ENCODE measurements at regions not wholly inside any gene's neighbourhood (a gene's known extent, or its start where the extent isn't known, plus 50 kb on each side); places are given as distances from the start of the nearest gene placed in this dataset.

- TF ChIP-seq TAF1 (IDR thresholded peaks at IDR 0.05; ENCODE audit: borderline replicate concordance, insufficient read depth, low read length): no peak
- TF ChIP-seq FOXP2 (optimal IDR thresholded peaks at IDR 0.05; ENCODE audit: borderline replicate concordance, extremely low read depth, extremely low read length, insufficient read depth): no peak
- no peak for TF ChIP-seq SIN3A (IDR thresholded peaks at IDR 0.05; ENCODE audit: borderline replicate concordance, insufficient read depth, low read length)
- TF ChIP-seq POLR2AphosphoS5 (IDR thresholded peaks at IDR 0.05; ENCODE audit: low read depth, low read length): no peak
Measured at GRCh38 chr2:242004902-242005230, 135.3 kb downstream of the RTP5 start.

GRCh38 chr2:242011167-242011513 lies 141.6 kb downstream of the RTP5 start:
- TF ChIP-seq REST (IDR thresholded peaks at IDR 0.05; ENCODE audit: insufficient read depth in 1 of 2, low read depth in 2 of 2, low read length in 2 of 2) (no peak), POLR2AphosphoS5 (IDR thresholded peaks at IDR 0.05; ENCODE audit: low read depth, low read length) (no peak), TAF1 (IDR thresholded peaks at IDR 0.05; ENCODE audit: borderline replicate concordance, insufficient read depth, low read length) (no peak), SIN3A (IDR thresholded peaks at IDR 0.05; ENCODE audit: borderline replicate concordance, insufficient read depth, low read length) (no peak), FOXP2 (optimal IDR thresholded peaks at IDR 0.05; ENCODE audit: borderline replicate concordance, extremely low read depth, extremely low read length, insufficient read depth) (no peak)

GRCh38 chr2:242011516-242011915 lies 142.0 kb downstream of the RTP5 start:
- TF ChIP-seq SIN3A (IDR thresholded peaks at IDR 0.05; ENCODE audit: borderline replicate concordance, insufficient read depth, low read length) (no peak), TAF1 (IDR thresholded peaks at IDR 0.05; ENCODE audit: borderline replicate concordance, insufficient read depth, low read length) (no peak), REST (IDR thresholded peaks at IDR 0.05; ENCODE audit: insufficient read depth in 1 of 2, low read depth in 2 of 2, low read length in 2 of 2) (no peak), POLR2AphosphoS5 (IDR thresholded peaks at IDR 0.05; ENCODE audit: low read depth, low read length) (no peak), FOXP2 (optimal IDR thresholded peaks at IDR 0.05; ENCODE audit: borderline replicate concordance, extremely low read depth, extremely low read length, insufficient read depth) (no peak)

GRCh38 chr2:242011991-242012764 lies 142.6 kb downstream of the RTP5 start:
- no peak for TF ChIP-seq TAF1 (IDR thresholded peaks at IDR 0.05; ENCODE audit: borderline replicate concordance, insufficient read depth, low read length)
- no peak for TF ChIP-seq SIN3A (IDR thresholded peaks at IDR 0.05; ENCODE audit: borderline replicate concordance, insufficient read depth, low read length)
- TF ChIP-seq FOXP2 (optimal IDR thresholded peaks at IDR 0.05; ENCODE audit: borderline replicate concordance, extremely low read depth, extremely low read length, insufficient read depth): no peak
- TF ChIP-seq REST (IDR thresholded peaks at IDR 0.05; ENCODE audit: insufficient read depth in 1 of 2, low read depth in 2 of 2, low read length in 2 of 2): no peak
- TF ChIP-seq POLR2AphosphoS5 (IDR thresholded peaks at IDR 0.05; ENCODE audit: low read depth, low read length): no peak

- TF ChIP-seq REST (IDR thresholded peaks at IDR 0.05; ENCODE audit: insufficient read depth in 1 of 2, low read depth in 2 of 2, low read length in 2 of 2): no peak
- TF ChIP-seq SIN3A (IDR thresholded peaks at IDR 0.05; ENCODE audit: borderline replicate concordance, insufficient read depth, low read length): no peak
- TF ChIP-seq TAF1 (IDR thresholded peaks at IDR 0.05; ENCODE audit: borderline replicate concordance, insufficient read depth, low read length): no peak
- no peak for TF ChIP-seq POLR2AphosphoS5 (IDR thresholded peaks at IDR 0.05; ENCODE audit: low read depth, low read length)
- TF ChIP-seq FOXP2 (optimal IDR thresholded peaks at IDR 0.05; ENCODE audit: borderline replicate concordance, extremely low read depth, extremely low read length, insufficient read depth): no peak
Measured at GRCh38 chr2:242012956-242013764, 143.6 kb downstream of the RTP5 start.
